Lower leg skin (tissue), 3 donors: ENCODE measurements at regions not wholly inside any gene's neighbourhood (a gene's known extent, or its start where the extent isn't known, plus 50 kb on each side); places are given as distances from the start of the nearest gene placed in this dataset.

Experiments
- POLR2A ChIP-seq, 2 donors: fragments of 450-650 bp; IDR thresholded peaks; one replicate each; pipeline ENCODE4 v1.6.1; 2016 to 2017; ENCODE audit warnings: antibody characterized with exemption in 2 of 2, mild to moderate bottlenecking in 1 of 2, moderate library complexity in 1 of 2
- TF ChIP-seq, protein P1 (sequence below), 3 donors: fragments of 450-650 bp; IDR thresholded peaks; one replicate each; pipeline ENCODE4 v1.5.1; 2016; ENCODE audit warnings: antibody characterized with exemption in 3 of 3, mild to moderate bottlenecking in 3 of 3, moderate library complexity in 2 of 3

DNA sequence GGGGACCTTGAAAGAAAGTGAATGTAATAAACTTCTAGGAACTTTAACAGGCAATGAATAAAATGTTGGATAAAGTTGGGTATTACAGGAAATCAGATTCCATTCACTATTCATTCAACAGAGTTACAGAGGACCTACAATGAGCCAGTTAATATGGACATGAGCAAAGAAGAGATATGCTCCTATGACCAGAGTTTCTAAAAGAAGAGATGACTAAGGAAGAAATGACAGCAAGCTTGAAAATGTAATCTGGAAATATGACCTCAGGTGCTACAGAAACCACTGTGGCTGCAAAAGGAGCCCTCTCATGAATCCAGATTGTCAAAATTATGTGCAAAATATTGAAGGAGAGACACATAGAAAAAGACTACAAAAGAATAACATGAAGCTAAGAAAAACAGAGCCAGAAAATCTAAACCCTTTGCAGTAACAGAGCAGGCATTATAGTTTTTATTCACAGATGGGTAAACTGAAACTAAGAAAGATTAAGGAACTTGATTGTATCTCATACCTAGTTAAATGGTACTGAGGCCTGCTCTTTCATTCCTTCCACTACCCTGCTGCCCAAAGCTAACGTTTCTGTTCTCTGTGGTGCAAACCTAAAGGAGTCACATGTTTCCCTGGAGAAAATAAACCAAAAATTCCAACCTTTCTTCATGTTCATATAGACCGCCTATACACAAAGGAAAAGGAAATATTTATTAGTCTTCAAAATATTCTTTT is 378.3 kb downstream of the GBA3 start:
- no peak for TF ChIP-seq POLR2A (IDR thresholded peaks at IDR 0.05)
- TF ChIP-seq, protein P1, sequence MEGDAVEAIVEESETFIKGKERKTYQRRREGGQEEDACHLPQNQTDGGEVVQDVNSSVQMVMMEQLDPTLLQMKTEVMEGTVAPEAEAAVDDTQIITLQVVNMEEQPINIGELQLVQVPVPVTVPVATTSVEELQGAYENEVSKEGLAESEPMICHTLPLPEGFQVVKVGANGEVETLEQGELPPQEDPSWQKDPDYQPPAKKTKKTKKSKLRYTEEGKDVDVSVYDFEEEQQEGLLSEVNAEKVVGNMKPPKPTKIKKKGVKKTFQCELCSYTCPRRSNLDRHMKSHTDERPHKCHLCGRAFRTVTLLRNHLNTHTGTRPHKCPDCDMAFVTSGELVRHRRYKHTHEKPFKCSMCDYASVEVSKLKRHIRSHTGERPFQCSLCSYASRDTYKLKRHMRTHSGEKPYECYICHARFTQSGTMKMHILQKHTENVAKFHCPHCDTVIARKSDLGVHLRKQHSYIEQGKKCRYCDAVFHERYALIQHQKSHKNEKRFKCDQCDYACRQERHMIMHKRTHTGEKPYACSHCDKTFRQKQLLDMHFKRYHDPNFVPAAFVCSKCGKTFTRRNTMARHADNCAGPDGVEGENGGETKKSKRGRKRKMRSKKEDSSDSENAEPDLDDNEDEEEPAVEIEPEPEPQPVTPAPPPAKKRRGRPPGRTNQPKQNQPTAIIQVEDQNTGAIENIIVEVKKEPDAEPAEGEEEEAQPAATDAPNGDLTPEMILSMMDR (IDR thresholded peaks at IDR 0.05): no peak
